Stimulated activated CD4-positive, alpha-beta T cell treated with anti-CD3 and anti-CD28 coated beads, Interleukin-2, amount 100 ng/mL, for 4 hours (primary cell): ENCODE measurements at regions not wholly inside any gene's neighbourhood (a gene's known extent, or its start where the extent isn't known, plus 50 kb on each side); places are given as distances from the start of the nearest gene placed in this dataset.
"Not testable (repeated sequence)": the region's sequence is repeated elsewhere in the genome, so short reads cannot be mapped to it uniquely, and the experiment has no call there.

Source experiments
- DNase-seq: peaks from one replicate; pipeline ENCODE4 v3.0.0-alpha.2; 2020; ENCODE audit warnings: low read depth

DNA sequence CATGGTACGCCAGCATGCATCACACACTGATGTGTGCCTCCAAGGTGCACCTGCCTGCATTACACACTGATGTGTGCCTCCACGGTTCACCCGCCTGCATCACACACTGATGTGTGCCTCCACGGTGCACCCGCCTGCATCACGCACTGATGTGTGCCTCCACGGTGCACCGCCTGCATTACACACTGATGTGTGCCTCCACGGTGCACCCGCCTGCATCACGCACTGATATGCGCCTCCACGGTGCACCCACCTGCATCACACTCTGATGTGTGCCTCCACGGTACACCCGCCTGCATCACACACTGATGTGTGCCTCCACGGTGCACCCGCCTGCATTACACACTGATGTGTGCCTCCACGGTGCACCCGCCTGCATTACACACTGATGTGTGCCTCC is 223.1 kb upstream of the SHH start:
- not testable (repeated sequence) for DNase-seq

- DNase-seq = no peak
Measured at GRCh38 chr7:156034397-156034796, 222.1 kb upstream of the SHH start.

DNA sequence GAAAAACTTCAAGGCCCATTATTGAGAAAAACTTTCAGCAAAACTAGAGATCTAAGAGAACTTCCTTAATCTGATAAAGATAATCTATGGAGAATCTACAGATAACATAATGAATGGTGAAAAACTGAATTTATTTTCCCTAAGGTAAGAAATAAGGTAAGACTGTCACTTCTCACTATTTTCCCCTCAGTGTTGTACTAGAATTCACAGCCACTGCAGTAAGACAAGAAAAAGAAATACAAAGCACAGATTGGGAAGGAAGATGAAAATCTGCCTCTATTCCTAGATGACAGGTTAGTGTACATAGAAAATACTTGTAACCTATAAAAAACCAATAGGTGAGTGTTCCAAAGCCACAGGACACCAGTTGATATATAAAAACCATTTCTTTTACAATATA is 220.7 kb upstream of the SHH start:
- no peak for DNase-seq

DNA sequence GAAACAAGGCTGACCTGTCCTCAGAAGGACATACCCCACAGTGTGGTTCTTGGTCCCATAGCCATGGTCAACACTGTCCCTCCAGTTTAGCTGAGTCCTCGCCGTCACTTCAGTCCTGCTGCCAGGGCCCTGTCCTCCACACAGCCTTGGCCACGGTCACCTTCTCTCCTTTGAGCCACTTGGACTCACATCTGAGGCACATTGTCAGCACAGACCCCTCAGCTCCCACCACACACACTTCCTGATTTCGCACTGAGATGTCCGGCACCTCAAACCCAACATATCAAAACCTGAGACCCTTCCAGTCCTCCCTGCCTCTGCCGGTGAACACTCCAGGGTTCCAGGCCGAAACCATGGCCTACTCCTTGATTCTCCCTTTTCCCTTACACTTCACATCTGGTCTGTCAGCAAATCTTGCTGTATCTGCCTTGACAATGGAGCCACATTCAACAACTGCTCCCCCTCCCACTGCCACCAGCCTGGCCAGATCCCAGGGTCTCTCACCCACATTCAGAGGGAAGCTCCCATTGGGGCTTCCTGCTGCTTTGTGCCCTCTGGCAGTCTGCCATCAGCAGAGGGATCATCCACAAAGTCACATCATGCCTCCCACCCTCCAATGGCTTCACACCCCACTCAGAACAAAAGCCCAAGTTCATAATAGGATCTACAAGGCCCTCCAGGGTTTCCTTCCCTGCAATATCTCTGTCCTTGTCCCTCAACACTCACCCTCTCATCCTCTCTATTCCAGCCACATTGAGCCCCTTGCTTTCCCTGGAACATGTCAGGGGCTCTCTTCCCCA is 219.6 kb upstream of the SHH start:
- DNase-seq = no peak

GRCh38 chr7:156029460-156030007 is 217.3 kb upstream of the SHH start:
- no peak for DNase-seq

DNA sequence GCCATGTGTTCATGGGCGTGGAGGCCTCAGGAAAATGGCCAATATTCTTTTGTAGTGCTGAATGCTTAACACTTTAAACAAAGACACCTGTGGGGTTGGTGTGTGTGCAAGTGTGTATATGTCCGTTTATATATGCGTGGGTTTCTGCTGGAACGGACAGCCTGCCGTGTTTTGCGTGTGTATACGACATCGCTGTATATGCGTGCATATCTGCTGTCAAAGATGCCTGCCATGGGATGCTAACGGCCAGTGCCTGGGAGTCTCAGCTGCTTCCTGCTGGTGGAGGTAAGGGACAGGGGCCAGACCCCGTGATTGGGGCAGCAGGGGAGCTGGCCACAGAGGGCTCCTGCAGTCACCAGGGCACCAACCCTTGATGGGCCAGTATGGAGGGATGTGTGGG is 216.3 kb upstream of the SHH start:
- DNase-seq = no peak

DNA sequence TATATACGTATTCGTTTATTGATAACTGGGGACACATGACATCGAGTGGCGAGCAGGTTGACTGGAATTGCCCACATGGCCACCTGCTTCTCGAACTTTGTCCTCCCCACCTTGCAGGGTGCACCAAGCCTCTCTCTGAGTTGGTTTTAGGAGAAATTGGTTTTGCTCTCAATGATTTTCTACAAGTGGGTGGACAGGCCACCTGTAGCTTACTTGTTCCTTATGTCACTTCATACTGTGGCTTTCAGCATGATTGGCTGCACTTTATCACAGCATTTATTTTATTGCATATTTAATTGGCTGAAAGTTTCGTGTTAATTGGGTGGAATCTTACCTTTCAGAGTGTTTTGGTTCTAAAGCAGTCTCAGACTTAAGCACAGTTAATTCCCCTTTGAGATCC is 215.6 kb upstream of the SHH start:
- DNase-seq = no peak

GRCh38 chr7:156026603-156027002 is 214.3 kb upstream of the SHH start:
- no peak for DNase-seq

- no peak for DNase-seq
Measured at GRCh38 chr7:156026076-156026600, 213.9 kb upstream of the SHH start.

DNA sequence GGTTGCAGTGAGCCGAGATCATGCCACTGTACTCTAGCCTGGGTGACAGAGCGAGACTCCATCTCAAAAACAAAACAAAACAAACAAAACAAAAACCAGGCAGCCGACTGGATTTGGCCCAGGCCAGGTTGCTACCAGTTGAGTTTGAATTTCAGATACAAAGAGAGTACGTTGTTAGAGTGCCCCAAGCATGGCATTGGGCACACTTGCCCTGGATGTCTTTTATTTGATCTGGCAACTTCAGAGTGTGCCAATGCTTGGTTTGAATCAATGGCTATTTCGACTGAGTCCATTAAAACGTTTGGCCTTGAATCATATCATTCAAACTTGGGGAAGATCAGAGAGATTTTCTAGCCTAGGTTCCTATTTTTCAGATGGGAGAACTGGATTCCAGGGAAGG is 213.4 kb upstream of the SHH start:
- no peak for DNase-seq

- no peak for DNase-seq
Measured at GRCh38 chr7:156024201-156024600, 211.9 kb upstream of the SHH start.

- DNase-seq = no peak
Measured at GRCh38 chr7:156022483-156023459, 210.5 kb upstream of the SHH start.

DNA sequence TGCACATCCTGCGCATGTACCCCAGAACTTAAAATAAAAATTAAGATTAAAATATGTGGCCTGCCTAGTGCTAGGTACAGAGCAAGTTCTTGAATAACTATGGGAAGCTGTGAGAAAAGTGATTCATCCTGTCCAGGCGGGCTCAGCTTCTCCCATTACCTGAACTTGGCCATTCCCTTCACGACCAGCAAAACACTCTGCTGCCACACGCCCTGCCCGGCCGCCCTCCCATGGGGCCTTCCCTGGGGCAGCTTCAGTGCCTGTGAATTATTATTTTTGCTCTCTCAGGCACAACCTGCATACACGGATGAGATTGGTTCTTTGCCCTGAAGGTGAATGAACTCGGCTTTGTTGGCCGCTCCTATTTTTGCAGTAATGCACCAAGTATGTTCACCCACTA is 209.2 kb upstream of the SHH start:
- no peak for DNase-seq

GRCh38 chr7:156020566-156020965 is 208.3 kb upstream of the SHH start:
- no peak for DNase-seq

- no peak for DNase-seq
Measured at GRCh38 chr7:156019776-156020565, 207.7 kb upstream of the SHH start.

DNA sequence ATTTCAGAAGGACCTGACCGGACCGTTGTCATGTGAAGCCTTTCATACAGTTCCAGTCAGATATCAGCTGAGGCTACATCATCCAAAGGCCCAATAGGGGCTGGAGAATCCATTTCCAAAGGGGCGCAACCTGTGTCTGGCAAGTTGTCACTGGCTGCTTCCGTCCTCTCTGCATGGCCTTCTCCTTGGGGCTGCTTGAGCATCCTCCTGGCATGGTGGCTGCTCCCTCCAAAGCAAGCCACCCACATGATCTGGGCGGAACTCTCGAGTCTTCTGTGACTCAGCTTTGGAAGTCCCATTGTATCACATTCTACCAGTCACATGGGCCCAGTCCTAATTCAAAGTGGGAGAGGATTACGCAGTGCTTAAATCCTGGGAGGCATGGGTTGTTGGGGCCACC is 207.0 kb upstream of the SHH start:
- no peak for DNase-seq

GRCh38 chr7:156017916-156018700 is 205.8 kb upstream of the SHH start:
- no peak for DNase-seq

GRCh38 chr7:156017431-156017830 is 205.2 kb upstream of the SHH start:
- DNase-seq = no peak

DNA sequence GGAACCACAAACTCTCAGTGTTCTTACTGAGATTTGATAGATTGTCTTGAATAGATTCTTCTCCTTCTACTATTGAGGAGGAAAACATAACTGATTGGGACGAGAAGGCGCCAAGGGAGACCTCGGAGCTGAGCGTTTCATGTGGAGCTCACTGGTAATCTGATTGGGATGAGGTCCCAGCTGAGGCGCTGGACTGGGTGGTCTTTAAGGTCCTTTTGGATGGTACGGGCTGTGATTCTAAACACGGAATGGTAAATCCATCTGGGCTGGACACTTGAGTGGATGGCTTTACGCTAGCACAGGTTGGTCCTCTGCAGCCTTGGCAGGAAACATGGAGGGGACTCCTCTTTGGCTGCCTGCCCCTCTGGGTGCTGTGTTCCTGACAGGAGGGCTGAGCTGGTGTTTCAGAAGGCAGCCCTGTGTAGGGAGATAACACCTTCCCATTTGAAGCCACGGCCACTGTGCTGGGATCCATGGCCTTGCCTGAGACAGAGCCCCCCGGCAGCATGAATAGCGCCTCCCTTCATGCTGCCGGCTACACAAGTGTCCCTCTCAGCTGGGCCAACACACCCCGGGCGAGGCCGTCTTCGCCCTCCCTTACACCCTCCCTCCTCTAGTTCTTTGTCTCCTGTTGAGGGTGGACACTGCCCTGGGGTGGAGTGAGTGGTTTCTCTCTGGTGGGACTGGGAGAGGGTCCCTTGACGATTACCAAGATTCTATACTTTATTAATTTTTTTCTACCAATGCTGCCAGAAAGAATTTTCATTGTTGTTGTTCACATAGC is 203.2 kb upstream of the SHH start:
- DNase-seq = no peak

DNA sequence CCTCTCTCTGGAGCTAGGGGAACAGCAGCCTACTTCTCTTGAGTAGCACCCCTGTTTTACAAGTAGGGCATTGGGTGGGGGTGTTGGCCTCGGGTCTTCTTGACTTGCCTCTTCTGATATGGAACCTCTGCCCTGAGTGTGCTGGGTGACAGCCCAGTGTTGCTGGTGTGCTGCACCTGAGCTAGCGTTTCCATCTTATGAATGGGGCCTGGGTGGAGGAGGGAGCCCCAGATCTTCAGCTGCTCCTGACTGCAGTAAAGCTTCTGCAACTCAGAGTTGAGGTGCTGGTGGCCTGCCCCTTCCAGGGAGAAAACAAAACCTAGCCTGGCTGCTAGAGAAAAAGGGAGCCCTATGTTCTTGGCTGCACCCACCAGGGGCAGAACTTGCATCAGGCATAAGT is 202.5 kb upstream of the SHH start:
- no peak for DNase-seq
